ENCODE measurements at regions not wholly inside any gene's neighbourhood (a gene's known extent, or its start where the extent isn't known, plus 50 kb on each side); places are given as distances from the start of the nearest gene placed in this dataset.

DNA sequence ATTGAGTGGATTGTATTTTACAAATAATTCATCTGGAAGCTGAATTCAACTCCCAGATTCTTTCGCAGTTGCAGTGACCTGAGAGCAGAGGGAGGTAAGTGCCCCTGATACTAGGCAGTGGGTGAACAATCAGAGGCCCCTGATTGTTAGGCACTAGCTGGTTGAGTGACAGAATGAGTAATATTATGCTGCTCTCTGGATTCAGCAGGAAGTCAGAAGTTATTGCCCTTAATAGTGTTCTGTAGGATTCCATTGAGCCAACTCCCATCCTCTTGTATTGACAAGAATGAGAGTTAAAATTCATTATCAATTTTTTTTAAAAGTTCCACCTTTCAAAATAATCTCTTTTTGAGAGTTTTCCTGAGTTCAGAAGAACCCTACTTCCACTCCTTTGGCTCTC lies 301.2 kb downstream of the DTWD2 start:
- Histone ChIP-seq H3K4me1 (no peaks in the 10 kb centered on the region), H3K27me3 (no peaks in the 10 kb centered on the region), H3K27ac (no peak overlapping the region), H3K4me3 (no peak overlapping the region), H3K9me3 (no peaks in the 10 kb centered on the region), H3K36me3 (no peaks in the 10 kb centered on the region)
- no peak for ATAC-seq
- TF ChIP-seq POLR2A (IDR thresholded peaks at IDR 0.05), result no peak
- 80 to 100% methylated on average over 1 of the region's 1 CpG for WGBS, 2 donors (ENCODE audit: low coverage in 1 of 2)

- Histone ChIP-seq H3K27me3 (no peaks in the 10 kb centered on the region), H3K4me3 (no peak overlapping the region), H3K9me3 (no peaks in the 10 kb centered on the region), H3K27ac (no peak overlapping the region), H3K36me3 (no peaks in the 10 kb centered on the region), H3K4me1 (peaks cover 0 to 13% (median 0%) of the 10 kb centered on the region in 3 donors)
- 67 to 70% methylated on average over 2 of the region's 2 CpGs for WGBS, 2 donors (ENCODE audit: low coverage in 1 of 2)
- TF ChIP-seq, protein P1, sequence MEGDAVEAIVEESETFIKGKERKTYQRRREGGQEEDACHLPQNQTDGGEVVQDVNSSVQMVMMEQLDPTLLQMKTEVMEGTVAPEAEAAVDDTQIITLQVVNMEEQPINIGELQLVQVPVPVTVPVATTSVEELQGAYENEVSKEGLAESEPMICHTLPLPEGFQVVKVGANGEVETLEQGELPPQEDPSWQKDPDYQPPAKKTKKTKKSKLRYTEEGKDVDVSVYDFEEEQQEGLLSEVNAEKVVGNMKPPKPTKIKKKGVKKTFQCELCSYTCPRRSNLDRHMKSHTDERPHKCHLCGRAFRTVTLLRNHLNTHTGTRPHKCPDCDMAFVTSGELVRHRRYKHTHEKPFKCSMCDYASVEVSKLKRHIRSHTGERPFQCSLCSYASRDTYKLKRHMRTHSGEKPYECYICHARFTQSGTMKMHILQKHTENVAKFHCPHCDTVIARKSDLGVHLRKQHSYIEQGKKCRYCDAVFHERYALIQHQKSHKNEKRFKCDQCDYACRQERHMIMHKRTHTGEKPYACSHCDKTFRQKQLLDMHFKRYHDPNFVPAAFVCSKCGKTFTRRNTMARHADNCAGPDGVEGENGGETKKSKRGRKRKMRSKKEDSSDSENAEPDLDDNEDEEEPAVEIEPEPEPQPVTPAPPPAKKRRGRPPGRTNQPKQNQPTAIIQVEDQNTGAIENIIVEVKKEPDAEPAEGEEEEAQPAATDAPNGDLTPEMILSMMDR (IDR thresholded peaks at IDR 0.05), result no peak
- TF ChIP-seq EP300 (IDR thresholded peaks at IDR 0.05), result no peak
- no peak for ATAC-seq
These were observed 306.7 kb downstream of the DTWD2 start for GRCh38 chr5:118681655-118682054.

GRCh38 chr5:118679264-118679940 lies 308.9 kb downstream of the DTWD2 start:
- no peaks in the 10 kb centered on the region for H3K36me3 ChIP-seq
- H3K4me3 ChIP-seq, result no peak overlapping the region
- no peaks in the 10 kb centered on the region for H3K27me3 ChIP-seq
- WGBS, 2 donors (ENCODE audit: low coverage in 1 of 2), result 21 to 24% methylated on average over 6 of the region's 6 CpGs
- TF ChIP-seq, protein P1 (IDR thresholded peaks at IDR 0.05), result no peak
- TF ChIP-seq EP300 (IDR thresholded peaks at IDR 0.05) (no peak), POLR2AphosphoS5 (IDR thresholded peaks at IDR 0.05) (no peak), POLR2A (IDR thresholded peaks at IDR 0.05) (no peak)
- peaks cover 0 to 13% (median 0%) of the 10 kb centered on the region in 3 donors for H3K4me1 ChIP-seq
- ATAC-seq, result no peak
- no peak overlapping the region for H3K27ac ChIP-seq
- peaks cover 0 to 8% (median 0%) of the 10 kb centered on the region in 3 donors for H3K9me3 ChIP-seq

- ATAC-seq, result no peak
- TF ChIP-seq POLR2A (IDR thresholded peaks at IDR 0.05), result no peak
- TF ChIP-seq, protein P1 (IDR thresholded peaks at IDR 0.05), result no peak
- TF ChIP-seq POLR2AphosphoS5 (IDR thresholded peaks at IDR 0.05), result no peak
These were observed 309.6 kb downstream of the DTWD2 start for GRCh38 chr5:118678746-118679145.

DNA sequence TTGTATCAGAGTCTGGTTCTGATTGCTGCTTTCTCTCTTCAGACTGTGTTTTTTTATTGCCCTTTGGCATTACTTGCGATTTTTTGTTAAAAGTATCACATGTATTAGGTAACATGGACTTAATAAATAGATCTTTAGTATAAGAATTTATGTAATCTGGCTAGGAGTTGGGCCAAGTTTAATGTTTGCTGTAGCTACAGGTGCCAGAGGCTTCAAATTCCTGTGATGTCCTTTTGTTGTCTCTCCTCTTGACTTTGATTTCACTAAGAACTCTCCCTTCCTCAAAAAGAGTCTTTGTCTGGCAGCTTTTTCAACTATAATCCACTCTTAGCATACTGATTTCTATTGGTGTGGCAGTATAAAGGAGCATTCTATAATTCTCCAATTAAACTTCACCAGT lies 313.1 kb downstream of the DTWD2 start:
- no peaks in the 10 kb centered on the region for H3K36me3 ChIP-seq
- TF ChIP-seq POLR2A (IDR thresholded peaks at IDR 0.05), result no peak
- TF ChIP-seq POLR2AphosphoS5 (IDR thresholded peaks at IDR 0.05), result no peak
- TF ChIP-seq, protein P1 (IDR thresholded peaks at IDR 0.05), result no peak
- no peak for TF ChIP-seq EP300 (IDR thresholded peaks at IDR 0.05)
- 57 to 62% methylated on average over 1 of the region's 1 CpG for WGBS, 2 donors (ENCODE audit: low coverage in 1 of 2)
- peaks cover 0 to 26% (median 0%) of the 10 kb centered on the region in 3 donors for H3K9me3 ChIP-seq
- H3K4me3 ChIP-seq, result no peak overlapping the region
- no peaks in the 10 kb centered on the region for H3K27me3 ChIP-seq
- no peak overlapping the region for H3K27ac ChIP-seq
- ATAC-seq, result no peak
- peaks cover 0 to 13% (median 0%) of the 10 kb centered on the region in 3 donors for H3K4me1 ChIP-seq

More at GRCh38 chr5:118678746-118679145, 309.6 kb downstream of the DTWD2 start:
- Histone ChIP-seq H3K9me3 (peaks cover 0 to 14% (median 0%) of the 10 kb centered on the region in 3 donors), H3K36me3 (no peaks in the 10 kb centered on the region), H3K27ac (no peak overlapping the region), H3K27me3 (no peaks in the 10 kb centered on the region), H3K4me1 (peaks cover 0 to 13% (median 0%) of the 10 kb centered on the region in 3 donors), H3K4me3 (no peak overlapping the region)
- WGBS, 2 donors (ENCODE audit: low coverage in 1 of 2), result 40 to 53% methylated on average over 3 of the region's 3 CpGs
